GM21576 (cell line): ENCODE measurements at regions not wholly inside any gene's neighbourhood (a gene's known extent, or its start where the extent isn't known, plus 50 kb on each side); places are given as distances from the start of the nearest gene placed in this dataset.

Experiments
- ATAC-seq: cut with Tn5 transposase; IDR thresholded peaks from one replicate; pipeline ENCODE4 v1.9.1; 2021; ENCODE audit warnings: mild to moderate bottlenecking, moderate library complexity; ENCODE audit not compliant: unreplicated experiment

DNA sequence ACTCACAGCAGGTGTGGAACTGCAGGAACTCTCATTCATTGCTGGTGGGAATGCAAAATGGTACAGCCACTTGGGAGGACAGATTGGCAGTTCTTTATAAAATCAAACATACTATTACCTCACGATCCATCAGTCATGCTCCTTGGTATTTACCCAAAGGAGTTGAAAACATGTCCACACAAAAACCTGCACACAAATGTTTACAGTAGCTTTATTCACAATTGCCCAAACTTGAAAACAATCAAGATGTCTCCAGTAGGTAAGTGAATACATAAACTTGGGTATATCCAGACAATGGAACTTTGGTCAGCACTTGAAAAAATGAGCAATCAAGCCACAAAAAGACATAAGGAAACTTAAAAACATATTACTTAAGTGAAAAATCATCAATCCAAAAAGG is 215.5 kb downstream of the IRX1 start:
- ATAC-seq, result no peak

DNA sequence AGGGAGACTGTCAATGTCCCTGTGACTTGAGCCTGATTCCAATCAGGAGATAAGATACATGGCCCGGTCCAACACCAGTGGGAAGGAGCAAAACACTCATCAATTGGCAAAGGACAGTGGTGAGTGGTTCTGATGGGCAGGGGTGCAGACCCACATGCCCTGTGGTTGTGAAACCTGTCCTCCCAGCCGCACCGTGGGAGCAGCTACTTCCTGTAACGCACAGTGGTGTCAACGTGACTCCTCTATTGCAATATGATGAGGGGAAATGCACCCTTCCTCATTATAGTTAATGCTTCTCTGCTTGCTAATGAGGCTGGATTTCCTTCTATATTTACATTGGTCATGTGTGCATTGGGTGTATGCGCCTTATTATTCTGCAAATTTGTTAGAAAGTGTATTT is 223.0 kb downstream of the IRX1 start:
- no peak for ATAC-seq

DNA sequence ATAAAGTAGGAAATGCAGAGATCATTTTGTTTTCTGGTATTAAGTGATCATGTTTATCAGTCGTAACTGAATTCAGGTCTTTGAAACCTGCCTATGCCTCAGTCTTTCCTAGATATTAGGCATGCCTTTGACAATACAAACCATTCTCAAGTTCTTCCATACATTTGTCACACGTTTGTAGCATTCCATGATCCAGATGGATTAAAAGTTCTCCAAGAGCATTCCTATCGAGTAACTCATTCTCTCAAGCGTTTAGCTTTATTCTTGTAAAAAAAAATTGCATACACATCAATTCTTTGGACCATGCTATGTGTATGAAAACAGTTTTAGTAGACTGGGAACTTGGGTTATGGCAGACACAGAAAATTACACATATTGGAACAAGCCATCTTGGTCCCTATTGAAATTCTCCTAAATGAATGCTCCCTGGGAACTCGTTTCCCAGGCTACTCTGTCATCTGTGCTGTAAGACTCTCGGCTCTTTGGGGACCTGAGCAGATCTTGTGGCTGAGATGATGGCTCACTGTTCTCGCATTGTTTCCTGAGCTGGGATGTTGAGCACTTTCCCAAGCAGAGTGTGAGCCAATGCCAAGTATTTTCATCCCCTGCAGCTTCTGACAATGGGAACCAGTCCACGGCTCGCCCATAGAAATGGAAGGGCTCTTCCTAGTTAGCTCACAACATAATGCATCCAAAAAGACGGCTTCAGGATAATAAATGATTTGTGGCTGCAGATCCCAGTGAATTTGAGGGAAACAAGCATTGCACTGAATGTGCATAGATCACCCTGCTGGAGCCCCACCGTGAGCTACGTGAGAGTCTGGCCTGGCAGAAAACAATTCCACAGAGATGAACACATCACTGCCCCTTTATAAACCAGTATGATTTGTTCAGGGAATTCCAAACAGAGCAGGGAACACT is 230.2 kb downstream of the IRX1 start:
- no peak for ATAC-seq

DNA sequence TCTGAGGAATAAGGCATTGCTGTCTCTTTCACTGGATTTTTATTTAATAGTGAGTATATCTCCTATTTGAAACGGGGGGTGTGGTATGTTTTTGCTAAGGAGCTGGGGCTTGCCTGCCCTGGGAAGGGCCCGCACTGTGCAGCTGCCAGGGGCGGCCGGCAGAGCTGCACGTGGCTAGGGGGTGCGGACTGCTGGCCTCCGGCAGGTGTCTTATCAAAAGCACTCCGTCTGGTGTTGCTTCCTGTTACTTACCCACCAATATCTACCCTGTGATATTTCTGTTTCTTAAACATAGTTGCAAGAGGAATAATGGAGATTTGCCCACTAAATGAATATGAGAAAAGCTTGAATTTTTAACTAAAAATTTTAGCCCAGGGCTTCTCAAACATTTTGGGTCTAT is 232.0 kb downstream of the IRX1 start:
- no peak for ATAC-seq

DNA sequence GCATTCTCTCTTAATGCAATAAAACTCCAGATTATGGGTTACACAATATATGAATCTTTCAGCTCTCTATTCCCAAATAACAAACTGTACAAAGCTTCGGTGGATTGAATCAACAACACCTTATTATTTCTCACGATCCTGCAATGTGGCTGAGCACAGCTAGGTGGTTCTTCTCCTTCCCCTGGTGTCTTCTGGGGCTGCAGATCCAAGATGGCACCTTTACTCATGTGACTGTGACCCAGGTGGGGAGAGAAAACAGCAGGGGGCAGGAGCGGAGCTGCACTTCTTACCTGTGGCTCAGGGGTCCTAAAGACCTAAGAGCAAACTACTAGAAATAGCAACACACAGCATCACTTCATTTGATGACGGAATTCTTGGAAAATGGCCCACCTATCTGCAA is 233.1 kb downstream of the IRX1 start:
- ATAC-seq, result no peak

DNA sequence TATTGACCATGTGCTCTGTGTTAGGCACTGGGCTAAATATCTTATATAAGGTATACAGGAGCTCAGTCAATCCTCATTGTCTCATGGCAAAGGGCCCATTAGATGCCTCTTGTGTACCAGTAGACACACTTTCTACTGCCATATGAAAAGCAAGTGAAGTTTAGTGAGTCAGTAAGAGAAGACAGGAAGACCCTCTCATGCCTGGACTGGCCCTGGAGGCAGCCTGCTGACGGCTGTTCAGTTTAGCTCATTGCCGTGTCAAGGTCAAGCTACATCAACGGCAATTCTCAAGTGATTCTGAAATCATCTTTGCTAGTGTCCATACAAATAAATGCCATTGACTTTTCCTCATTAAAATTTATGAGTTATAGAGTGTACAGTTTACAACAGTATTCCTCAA is 237.9 kb downstream of the IRX1 start:
- ATAC-seq, result no peak

DNA sequence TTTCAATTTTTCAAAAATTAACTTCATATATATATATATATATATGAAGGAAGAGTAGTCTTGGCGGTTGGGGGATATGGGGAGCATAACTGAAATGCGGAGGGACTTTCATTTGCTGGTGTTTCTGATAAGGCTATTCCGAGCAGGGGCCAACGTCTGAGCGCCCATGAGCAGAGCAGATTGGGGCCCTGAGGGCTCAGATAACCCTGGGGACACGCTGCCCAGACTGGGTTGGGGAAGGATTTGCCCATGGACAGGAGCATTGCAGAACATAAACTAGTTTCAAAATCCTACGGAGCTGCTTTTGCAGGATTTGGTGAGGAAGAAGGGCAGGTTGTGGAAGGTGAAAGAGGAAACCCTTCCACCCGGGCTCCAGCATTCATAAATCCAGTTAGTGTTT is 240.2 kb downstream of the IRX1 start:
- ATAC-seq, result no peak

DNA sequence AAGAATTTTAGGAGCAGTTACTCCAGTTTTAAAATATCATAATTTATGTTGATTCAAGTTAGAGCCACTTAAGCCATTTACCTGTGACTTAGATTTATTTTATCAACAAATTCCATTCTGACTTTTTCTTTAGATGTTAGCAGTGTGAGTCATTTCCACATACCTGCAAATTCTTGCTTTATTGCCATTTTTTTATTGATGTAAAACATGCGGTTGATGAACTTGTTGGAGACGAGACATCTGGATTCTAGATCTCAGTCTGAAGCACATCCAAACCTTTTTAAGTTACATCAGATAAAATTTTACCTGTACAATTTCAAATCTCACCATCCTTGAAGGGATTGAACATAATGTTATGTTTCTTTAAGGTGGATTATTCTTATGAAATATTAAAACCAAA is 240.9 kb downstream of the IRX1 start:
- ATAC-seq, result no peak

DNA sequence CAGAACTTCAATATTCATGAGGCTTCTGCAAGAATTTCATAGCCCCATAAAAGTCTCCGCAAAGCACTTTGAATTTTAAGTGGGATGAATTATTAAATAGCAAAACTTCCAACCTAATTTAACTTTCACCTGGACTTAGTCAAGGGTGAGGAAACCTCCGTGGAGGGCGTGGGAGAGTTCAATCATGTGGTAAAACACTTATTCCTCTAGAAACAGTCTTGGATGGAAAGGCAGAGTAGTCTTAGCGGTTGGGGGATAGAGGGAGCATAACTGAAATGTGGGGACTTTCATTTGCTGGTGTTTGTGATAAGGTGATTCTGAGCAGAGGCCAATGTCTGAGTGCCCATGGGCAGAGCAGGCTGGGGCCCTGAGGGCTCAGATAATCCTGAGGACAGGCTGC is 241.9 kb downstream of the IRX1 start:
- no peak for ATAC-seq

DNA sequence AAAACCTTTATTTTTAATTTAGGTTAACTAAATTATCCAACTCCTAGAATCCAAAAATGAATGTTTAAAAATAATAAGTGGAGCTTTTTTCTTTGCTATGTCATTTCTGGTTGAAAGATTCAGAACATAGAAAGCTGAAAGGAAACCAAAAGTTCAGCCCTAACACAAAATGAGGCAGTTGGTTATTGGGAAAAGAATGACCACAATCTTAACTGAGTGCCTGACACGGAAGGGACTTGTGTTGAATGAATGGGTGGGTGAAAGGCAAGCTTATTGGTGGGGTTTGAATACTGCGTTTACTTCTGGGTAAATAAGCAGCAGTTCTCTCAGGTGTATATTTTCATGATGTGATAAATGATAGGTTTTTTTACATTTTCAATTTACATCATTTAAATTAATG is 243.5 kb downstream of the IRX1 start:
- no peak for ATAC-seq

DNA sequence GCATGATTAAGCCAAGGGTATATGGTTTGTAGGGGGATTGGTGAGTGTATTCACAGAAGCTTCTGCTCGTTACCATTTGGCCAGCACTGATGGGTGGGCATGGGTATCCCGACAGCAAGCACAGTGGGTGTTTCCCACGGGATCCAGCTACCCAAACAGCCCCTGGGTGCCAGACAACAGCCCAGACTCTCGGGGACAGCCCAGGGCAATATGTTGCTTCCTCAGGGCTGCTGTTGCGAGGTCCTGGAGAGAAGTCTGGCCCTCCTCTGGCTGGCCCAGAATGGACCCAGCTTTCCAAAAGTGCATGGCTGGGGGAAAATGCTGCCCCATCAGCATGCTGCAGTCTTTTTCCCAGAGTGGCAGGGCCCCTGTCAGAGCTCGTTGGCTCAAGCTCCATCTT is 247.0 kb downstream of the IRX1 start:
- no peak for ATAC-seq

DNA sequence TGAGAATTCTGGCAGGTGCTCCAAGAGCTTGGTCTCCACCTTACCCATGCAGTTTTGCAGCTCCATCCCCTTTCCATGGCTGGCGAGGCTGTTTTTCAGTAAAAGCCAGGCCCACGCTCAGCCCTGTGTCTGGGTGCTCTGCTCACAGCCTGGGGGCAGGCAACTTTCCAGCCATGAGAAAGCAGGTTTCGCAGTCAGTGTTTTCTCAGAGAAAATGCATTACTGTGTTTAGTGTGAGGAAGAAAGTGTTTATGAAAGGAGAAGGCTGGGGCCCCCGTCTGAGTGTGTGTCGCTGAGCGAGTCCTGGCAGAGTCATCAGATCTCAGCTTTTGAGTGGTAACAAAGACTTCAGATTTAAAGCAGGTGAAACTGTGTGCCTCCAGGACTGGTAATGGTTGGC is 248.1 kb downstream of the IRX1 start:
- ATAC-seq, result no peak

DNA sequence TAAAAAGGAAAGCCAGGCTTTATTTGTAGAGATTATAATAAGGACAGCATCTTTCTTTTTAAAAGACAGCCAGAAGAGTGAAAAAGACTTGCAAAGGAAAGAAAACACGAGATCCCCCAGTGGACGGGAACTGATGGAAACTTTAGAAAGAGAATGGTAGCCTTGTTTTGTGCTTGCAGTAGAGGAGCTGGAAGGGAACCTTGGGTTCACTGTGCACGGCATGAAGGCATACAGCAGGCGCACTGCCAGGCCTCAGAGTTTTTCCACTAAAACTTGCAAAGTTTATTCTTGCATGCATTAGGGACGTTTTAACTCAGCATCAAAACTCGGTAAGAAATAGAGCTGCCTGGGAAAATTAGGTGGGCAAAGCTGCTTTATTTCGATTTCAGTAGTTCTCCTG is 248.6 kb downstream of the IRX1 start:
- no peak for ATAC-seq

DNA sequence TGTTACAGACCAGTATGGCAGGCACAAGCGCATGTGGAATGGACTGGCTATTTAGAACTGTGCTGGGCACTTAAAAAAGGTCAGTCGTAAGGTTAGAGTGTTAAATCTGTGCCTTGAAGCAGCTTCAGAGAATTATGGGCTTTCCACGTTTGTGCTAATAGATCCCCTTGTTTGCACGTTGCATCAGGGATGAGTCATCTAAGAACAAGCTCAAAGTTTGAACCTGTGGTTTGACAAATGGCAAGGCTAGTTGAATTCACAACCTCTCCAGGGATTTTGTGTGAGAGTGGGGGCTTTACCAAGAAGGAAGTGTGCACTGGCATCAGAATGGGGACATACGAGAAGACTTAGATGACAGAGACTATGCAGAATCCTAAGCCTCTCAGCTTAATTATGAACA is 249.6 kb downstream of the IRX1 start:
- ATAC-seq, result no peak

DNA sequence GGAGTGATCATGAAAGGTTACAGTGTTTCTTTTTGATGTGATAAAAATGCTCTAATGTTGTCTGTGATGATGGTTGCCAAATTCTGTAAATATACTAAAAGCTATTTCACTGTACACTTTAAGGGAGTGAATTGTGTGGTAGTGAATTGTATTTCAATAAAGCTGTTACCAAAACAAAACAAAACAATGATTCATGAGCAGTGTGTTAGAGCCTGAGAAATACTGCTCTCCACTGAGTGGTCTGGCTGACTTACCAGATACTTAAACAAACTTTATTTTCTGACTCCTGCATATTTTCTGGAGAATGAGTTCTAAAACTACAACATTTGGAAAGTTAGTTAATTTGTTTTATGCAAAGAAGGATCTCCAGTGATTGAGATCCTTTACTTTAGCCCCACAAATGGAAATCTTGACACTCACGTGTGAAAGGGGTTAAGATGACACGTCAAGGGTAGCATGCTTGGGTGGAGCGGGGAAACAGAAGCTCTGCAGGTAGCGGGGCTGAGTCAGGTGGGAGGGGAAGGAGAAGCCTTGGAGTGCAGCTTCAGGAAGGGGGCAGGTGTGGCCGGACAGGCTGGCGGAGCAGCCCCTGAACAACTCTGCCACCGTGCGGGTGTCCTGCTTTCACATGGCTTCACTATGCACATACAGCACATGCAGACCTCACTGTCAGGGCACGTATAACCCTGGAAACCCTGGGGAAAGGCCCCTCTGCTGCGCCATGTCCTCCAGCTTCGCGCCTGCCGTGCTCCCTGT is 256.7 kb downstream of the IRX1 start:
- no peak for ATAC-seq

DNA sequence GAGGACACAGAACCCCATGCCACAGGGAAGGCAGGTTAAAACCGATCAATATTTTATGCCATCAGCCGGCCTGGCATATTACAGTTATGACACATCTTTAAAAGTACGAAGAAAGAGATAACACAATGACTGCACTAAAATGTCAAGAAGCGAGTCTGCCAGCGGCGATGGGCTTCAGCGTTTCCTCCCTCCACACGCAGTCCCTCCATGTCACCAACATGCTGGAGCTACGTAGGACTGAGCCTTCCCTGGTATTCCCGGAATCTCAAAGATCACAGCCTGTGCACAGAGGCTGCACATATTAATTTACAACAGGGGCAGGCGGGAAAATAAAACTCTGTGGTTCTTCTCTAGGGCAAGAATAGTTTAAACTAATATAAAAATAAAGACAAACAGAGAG is 257.7 kb downstream of the IRX1 start:
- no peak for ATAC-seq

DNA sequence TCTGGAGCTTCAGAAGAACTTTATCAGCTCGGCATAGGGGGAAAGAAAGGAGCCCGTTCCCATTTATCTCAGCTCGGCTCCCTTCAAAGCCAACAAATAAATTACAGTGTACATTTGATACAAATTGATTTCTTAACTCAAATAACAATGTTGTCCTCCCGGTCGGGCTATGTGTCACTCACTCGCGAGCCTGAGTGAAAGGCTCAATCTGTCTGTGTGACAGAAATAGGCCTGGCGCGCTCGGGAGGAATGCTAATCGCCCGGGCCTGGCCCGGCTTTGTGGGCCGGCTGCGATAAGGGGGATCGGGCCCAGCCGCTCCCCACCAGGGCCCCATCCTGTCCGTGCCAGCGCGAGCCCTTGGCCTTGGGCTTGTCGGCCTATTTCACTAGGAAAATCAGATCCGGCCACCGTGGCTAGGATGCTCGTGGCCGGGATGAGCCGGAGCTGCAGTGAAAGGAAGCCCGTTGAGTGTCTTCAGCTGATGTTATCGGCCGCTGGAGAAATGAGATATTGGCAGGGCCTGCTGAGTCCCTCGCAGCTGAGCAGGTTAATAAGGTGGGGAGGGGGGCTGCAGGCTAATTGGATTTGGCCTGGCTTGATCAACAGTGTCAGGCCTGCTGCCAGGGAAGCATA is 258.7 kb downstream of the IRX1 start:
- ATAC-seq, result no peak

DNA sequence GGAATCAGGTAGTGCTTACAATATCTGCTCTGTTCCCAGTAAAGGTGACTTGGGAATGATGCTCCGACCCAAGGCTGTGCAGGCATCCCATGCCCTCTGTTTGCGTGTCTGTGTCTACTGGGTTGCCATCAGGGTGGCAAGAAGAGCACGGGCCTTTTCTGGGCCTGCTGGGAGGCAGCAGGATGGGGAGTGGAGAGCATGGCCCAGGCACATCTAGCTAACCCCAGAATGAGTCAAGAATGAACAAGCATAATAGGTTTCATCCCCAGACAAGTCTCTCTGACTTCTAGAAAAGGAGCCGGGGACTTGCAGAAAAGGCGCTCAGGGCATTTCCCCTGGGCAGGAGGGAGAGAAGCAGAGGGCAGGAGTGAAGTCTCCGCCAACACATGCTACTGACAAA is 260.4 kb downstream of the IRX1 start:
- ATAC-seq, result no peak

DNA sequence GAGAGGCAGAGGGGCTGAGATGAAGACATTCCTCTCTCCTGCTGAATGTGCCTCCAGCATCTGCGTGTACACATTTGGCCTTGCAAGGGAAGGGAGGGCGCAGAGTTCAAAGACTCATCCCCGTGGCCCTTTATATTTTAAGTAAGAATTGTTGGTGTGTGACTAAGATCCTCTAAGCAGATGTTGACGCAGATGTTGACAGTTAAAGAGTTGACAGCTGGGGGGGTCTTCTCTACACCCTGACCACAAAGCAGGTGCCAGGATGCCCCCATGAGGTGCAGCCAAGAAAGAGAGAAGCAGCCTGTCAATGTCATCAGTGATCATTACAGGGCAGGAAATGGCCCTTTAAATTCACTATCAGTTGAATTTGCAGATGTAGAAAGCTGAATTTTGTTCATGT is 262.9 kb downstream of the IRX1 start:
- no peak for ATAC-seq

DNA sequence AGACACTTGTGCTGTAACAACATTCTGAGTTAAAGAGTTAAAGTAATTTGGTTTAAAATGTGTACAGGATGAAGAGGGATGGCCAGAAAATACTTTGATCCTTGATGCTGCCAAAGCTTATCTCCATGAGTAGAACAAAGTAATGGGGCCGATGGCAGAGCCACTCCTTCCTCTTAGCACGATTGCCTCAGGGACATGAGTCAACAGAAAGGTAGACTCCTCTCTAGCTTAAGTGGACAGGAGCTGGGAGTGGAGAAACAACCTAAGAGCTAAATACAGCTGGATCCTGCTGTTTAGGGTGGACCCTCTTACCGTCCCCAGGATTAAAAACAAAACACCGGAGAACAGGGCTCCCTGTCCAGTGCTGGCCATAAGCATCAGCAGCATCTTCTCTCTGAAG is 267.3 kb downstream of the IRX1 start:
- no peak for ATAC-seq

DNA sequence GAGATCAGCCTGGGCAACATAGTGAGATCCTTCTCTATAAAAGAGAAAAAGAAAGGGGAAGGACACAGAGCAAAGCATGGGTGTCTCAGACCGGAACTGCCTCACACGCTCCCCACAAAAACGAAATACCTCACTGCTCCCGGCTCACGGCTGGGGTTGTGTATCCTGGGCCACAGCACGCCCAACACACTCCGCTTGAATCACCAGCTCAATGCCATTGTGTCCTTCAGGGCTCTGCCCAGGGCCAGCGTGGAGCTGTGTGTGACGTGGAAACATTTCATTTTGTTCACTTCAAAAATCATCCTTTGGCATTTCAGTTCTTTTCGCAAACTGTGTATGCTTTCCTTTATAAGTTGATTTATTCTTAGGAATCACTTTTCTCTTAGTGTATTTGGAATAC is 279.5 kb downstream of the IRX1 start:
- ATAC-seq, result no peak

DNA sequence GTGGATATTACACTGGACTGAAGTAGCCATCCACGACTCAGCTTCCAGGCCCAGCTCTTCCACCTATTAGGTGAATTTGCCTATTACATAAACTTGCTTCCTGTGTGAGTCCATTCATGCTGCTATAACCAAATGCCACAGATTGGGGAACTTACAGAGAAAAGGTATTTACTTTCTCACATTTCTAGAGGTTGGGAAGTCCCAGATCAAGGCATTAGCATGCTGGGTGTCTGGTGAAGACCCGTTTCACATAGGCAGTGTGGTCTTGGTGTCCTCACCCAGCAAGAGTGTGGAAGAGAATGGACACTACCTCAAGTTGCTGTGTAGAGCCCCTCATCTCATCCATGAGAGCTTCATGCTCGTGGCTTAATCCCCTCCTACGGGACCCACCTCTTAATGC is 282.6 kb downstream of the IRX1 start:
- ATAC-seq, result no peak
